Activated B cell treated with CpG ODN at 0.5 μM for 24 hours (primary cell): ENCODE measurements at regions not wholly inside any gene's neighbourhood (a gene's known extent, or its start where the extent isn't known, plus 50 kb on each side); places are given as distances from the start of the nearest gene placed in this dataset.

Source experiments
- ATAC-seq: fragments of 200-7000 bp; cut with Tn5 transposase; one replicate; pipeline ENCODE4 v1.10.0; 2021; ENCODE audit warnings: low read depth, mild to moderate bottlenecking, moderate library complexity
- CTCF ChIA-PET: fragments of 350-600 bp; sonication (Branson Sonifier 250); formaldehyde crosslinking; loops from one replicate; lab custom pipeline; 2021; ENCODE audit warnings: antibody characterized with exemption; lab: Charles Lee
- POLR2A ChIA-PET: fragments of 350-600 bp; sonication (Branson Sonifier 250); formaldehyde crosslinking; loops from one replicate; lab custom pipeline; 2021; ENCODE audit warnings: antibody characterized with exemption; lab: Charles Lee
- DNase-seq: peaks from one replicate; pipeline ENCODE4 v3.0.0; 2022
- H3K27ac Mint-ChIP-seq: one replicate; pipeline ENCODE4 v1.8.0; 2020; ENCODE audit warnings: mixed read lengths
- H3K27me3 Mint-ChIP-seq: one replicate; pipeline ENCODE4 v1.8.0; 2021; ENCODE audit warnings: mixed read lengths
- H3K36me3 Mint-ChIP-seq: one replicate; pipeline ENCODE4 v1.8.0; 2021; ENCODE audit warnings: low read depth, mixed read lengths
- H3K4me1 Mint-ChIP-seq: one replicate; pipeline ENCODE4 v1.8.0; 2021; ENCODE audit warnings: mixed read lengths
- H3K4me3 Mint-ChIP-seq: one replicate; pipeline ENCODE4 v1.8.0; 2020; ENCODE audit warnings: mild to moderate bottlenecking, mixed read lengths
- H3K9me3 Mint-ChIP-seq: one replicate; pipeline ENCODE4 v1.8.0; 2020; ENCODE audit warnings: mixed read lengths
- intact Hi-C: fragments of 100-400 bp; cut with micrococcal nuclease; formaldehyde crosslinking; loops from one replicate; pipeline ENCODE4 v1.15.1; 2024
- TF ChIP-seq, protein P1 (sequence below): fragments of 200-600 bp; IDR thresholded peaks from one replicate; pipeline ENCODE4 v1.8.0; 2022; ENCODE audit warnings: antibody characterized with exemption, mild to moderate bottlenecking

DNA sequence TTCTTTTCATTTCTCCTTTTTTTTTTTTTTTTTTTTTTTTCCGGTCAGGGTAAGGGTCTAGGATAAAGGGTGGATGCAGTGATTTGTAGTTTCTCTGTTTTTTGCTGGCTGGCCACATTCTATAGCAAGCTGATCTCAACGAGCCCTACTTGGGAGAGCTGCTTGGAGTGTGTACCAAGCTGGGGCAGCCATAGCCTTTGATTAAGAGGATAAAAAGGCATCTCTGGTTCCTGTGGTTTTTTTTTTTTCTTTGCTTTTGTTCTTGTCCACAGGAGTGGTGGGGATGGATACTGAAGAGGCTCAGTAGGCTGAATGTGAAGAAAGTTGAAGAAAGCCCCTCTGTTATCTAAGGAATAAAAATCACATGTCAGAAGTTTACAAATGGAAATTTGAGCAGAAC is 955.3 kb upstream of the WWC1 start:
- H3K4me3 Mint-ChIP-seq: no peak overlapping the region
- no peak overlapping the region for H3K27ac Mint-ChIP-seq
- H3K9me3 Mint-ChIP-seq: peaks cover 11% of the 10 kb centered on the region
- DNase-seq (no peak), ATAC-seq (no peak)
- POLR2A ChIA-PET: no interaction called here
- H3K27me3 Mint-ChIP-seq: no peaks in the 10 kb centered on the region
- no peaks in the 10 kb centered on the region for H3K4me1 Mint-ChIP-seq
- intact Hi-C loops: no loop called here
- TF ChIP-seq, protein P1, sequence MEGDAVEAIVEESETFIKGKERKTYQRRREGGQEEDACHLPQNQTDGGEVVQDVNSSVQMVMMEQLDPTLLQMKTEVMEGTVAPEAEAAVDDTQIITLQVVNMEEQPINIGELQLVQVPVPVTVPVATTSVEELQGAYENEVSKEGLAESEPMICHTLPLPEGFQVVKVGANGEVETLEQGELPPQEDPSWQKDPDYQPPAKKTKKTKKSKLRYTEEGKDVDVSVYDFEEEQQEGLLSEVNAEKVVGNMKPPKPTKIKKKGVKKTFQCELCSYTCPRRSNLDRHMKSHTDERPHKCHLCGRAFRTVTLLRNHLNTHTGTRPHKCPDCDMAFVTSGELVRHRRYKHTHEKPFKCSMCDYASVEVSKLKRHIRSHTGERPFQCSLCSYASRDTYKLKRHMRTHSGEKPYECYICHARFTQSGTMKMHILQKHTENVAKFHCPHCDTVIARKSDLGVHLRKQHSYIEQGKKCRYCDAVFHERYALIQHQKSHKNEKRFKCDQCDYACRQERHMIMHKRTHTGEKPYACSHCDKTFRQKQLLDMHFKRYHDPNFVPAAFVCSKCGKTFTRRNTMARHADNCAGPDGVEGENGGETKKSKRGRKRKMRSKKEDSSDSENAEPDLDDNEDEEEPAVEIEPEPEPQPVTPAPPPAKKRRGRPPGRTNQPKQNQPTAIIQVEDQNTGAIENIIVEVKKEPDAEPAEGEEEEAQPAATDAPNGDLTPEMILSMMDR: no peak
- CTCF ChIA-PET: no interaction called here
- H3K36me3 Mint-ChIP-seq: no peaks in the 10 kb centered on the region

DNA sequence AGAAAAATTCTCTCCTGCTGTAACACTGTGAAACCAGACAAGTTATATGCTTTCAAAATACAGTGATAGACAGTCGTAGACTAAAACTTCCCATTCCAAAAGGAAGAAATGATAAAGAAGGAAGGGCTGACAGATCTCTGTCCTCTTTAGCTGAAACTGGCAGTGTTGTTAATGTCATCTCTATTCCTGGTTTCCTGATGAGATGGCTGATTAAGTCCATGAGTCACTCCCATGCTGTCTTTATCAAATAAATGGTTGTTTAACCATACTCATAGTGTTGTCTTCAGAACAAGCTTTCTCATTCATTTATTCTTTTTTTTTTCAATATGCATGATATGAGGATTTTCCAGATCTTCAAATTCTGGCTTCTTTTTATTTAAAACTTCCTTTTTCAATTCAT is 952.2 kb upstream of the WWC1 start:
- intact Hi-C loops: no loop called here
- no peak overlapping the region for H3K4me3 Mint-ChIP-seq
- no peak overlapping the region for H3K27ac Mint-ChIP-seq
- ChIA-PET POLR2A (no interaction called here), CTCF (no interaction called here)
- no peaks in the 10 kb centered on the region for H3K27me3 Mint-ChIP-seq
- no peak for ATAC-seq
- TF ChIP-seq, protein P1: no peak
- H3K9me3 Mint-ChIP-seq: peaks cover 11% of the 10 kb centered on the region
- H3K4me1 Mint-ChIP-seq: no peaks in the 10 kb centered on the region
- H3K36me3 Mint-ChIP-seq: no peaks in the 10 kb centered on the region
- DNase-seq: no peak

DNA sequence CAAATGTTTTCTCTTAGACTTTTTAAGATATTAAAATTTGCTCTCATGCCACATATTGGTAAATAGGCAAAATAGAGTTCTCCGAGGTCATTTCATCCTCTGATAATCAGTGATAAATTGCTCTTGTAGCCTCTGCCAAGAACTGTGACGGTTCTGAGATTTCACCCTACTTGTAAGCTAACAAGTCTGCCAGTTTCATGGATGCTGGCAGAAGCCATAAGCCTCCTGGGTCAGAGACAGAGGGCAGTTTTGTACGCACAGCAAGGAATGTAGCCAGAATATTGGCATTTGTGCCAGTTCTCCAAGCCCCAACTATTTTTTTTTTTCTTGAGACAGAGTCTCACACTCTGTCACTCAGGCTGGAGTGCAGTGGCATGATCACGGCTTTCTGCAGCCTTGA is 945.0 kb upstream of the WWC1 start:
- Mint-ChIP-seq H3K27me3 (no peaks in the 10 kb centered on the region), H3K27ac (no peak overlapping the region), H3K4me1 (no peaks in the 10 kb centered on the region), H3K9me3 (no peaks in the 10 kb centered on the region), H3K4me3 (no peak overlapping the region), H3K36me3 (no peaks in the 10 kb centered on the region)
- CTCF ChIA-PET: no interaction called here
- TF ChIP-seq, protein P1: no peak
- ATAC-seq (no peak), DNase-seq (no peak)
- intact Hi-C loops: no loop called here
- POLR2A ChIA-PET: no interaction called here

DNA sequence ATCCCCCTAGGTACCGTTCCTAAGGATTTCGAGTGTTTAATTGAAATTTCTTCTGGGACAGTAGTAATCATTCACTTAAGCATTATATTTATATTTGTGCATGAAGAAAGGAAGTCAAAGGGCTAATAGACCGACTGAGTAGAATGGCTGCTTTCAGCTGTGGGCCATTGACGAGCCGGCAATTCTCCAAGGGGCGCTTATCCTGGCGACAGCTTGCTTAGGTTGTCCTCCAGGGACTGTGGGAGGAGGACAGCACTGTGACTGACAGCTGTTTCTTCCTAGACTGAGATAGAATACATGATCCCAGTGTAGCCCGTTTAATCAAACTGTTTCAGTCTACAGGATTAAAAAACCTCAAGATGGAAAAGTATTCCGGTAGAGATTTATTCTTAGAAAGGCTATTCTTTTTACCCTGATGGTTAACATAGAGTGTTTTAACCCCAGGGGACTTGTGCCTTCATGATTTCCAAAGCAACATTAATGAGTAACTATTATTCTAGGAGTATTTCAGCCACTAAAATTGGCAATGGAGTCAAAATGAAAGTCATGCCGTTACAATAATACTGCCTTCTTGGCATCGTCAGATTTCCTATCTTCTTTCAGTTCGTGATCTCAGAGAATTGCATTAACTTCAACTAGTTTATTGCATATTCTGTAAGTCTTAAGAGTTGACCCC is 943.1 kb upstream of the WWC1 start:
- TF ChIP-seq, protein P1: no peak
- no peaks in the 10 kb centered on the region for H3K9me3 Mint-ChIP-seq
- POLR2A ChIA-PET: no interaction called here
- H3K27ac Mint-ChIP-seq: no peak overlapping the region
- ATAC-seq (no peak), DNase-seq (no peak)
- no peaks in the 10 kb centered on the region for H3K36me3 Mint-ChIP-seq
- CTCF ChIA-PET: no interaction called here
- intact Hi-C loops: no loop called here
- no peaks in the 10 kb centered on the region for H3K27me3 Mint-ChIP-seq
- no peak overlapping the region for H3K4me3 Mint-ChIP-seq
- no peaks in the 10 kb centered on the region for H3K4me1 Mint-ChIP-seq

DNA sequence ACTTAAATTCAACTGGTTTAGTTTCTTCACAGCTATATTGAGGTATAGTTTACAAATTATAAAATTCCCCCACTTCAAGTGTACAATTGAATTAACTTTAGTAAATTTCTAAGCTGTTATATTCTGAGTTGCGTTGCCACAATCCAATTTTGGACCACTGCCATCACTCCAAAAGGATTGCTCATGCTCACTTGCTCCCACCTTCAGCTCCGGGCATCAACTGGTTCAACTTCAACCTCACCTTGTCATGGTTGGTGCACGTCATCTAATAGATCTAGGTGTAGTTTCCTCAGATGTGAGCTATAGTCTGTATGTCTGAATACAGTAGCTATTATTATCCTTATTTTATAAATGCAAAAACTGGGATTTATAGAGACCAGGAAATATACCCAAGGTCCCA is 942.5 kb upstream of the WWC1 start:
- TF ChIP-seq, protein P1: no peak
- no peaks in the 10 kb centered on the region for H3K4me1 Mint-ChIP-seq
- no peaks in the 10 kb centered on the region for H3K27me3 Mint-ChIP-seq
- no peak overlapping the region for H3K27ac Mint-ChIP-seq
- no peaks in the 10 kb centered on the region for H3K36me3 Mint-ChIP-seq
- no peak overlapping the region for H3K4me3 Mint-ChIP-seq
- CTCF ChIA-PET: no interaction called here
- H3K9me3 Mint-ChIP-seq: no peaks in the 10 kb centered on the region
- DNase-seq: no peak
- intact Hi-C loops: no loop called here
- POLR2A ChIA-PET: no interaction called here
- ATAC-seq: no peak
